PFSK-1 (cell line): ENCODE measurements at regions not wholly inside any gene's neighbourhood (a gene's known extent, or its start where the extent isn't known, plus 50 kb on each side); places are given as distances from the start of the nearest gene placed in this dataset.

ENCODE experiments used
- FOXP2 ChIP-seq: optimal IDR thresholded peaks from 2 replicates; pipeline ENCODE3; 2011; ENCODE audit warnings: borderline replicate concordance, control low read depth, inconsistent platforms; ENCODE audit not compliant: insufficient read depth; ENCODE audit errors: extremely low read length, extremely low read depth
- POLR2AphosphoS5 ChIP-seq: IDR thresholded peaks from 2 replicates; pipeline ENCODE4 v1.6.1; 2012; ENCODE audit warnings: low read depth, mild to moderate bottlenecking, control low read depth, low read length, moderate library complexity
- REST ChIP-seq, 2 experiments: IDR thresholded peaks; 2 replicates each; pipeline versions ENCODE4 v1.6.1 to v1.8.0; 2011 to 2012; ENCODE audit warnings: low read depth in 2 of 2, low read length in 2 of 2, control low read depth in 1 of 2, inconsistent platforms in 1 of 2, mild to moderate bottlenecking in 1 of 2, moderate library complexity in 1 of 2; ENCODE audit not compliant: insufficient read depth in 1 of 2
- SIN3A ChIP-seq: IDR thresholded peaks from 2 replicates; pipeline ENCODE4 v1.6.1; 2012; ENCODE audit warnings: mild to moderate bottlenecking, low read length, moderate library complexity, borderline replicate concordance; ENCODE audit not compliant: insufficient read depth
- TAF1 ChIP-seq: IDR thresholded peaks from 2 replicates; pipeline ENCODE4 v1.6.1; 2012; ENCODE audit warnings: low read length, control low read depth, borderline replicate concordance; ENCODE audit not compliant: insufficient read depth

DNA sequence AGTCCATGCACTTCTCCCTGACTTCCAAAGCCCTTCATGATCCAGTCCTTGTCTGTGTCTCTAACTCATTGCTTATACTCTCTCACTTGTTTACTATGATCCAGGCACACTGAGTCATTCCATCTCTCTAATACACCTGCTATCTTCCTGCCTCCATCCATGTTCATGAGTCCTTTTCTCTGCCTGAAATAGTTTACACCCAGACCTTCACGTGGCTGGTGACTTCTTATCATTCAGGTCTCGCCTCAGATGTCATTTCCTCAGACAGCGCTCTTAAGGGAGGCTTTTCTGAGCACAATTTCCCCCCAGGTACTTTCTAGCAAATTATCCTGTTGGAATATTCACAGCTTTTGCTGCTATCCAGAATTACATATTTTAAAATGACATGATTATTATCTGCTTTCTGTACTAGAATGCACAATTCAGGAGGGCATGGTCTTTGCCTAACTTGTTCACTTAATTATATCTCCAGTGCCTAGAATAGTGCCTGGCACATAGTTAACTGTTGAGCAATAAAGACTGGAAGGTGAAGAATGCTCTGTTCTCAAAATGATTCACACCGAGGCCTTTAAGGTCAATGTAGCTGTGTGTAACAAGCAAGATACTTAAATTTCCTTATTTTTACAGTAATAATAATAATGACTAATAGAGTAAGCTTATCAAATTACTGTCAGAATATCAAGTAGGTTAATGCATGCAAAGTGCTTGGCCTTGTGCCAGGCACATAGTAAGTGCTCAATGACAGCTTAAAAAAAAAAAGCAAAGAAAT, 183.7 kb upstream of the SPRY2 start:
- TF ChIP-seq POLR2AphosphoS5, result no peak
- TF ChIP-seq REST (IDR thresholded peaks at IDR 0.05; ENCODE audit: insufficient read depth in 1 of 2, low read depth in 2 of 2, low read length in 2 of 2), result no peak
- no peak for TF ChIP-seq TAF1
- TF ChIP-seq SIN3A, result no peak
- no peak for TF ChIP-seq FOXP2
